Neural cell (in vitro differentiated cells): ENCODE measurements at regions not wholly inside any gene's neighbourhood (a gene's known extent, or its start where the extent isn't known, plus 50 kb on each side); places are given as distances from the start of the nearest gene placed in this dataset.
A peak's percentile ranks its signal among the peaks of the same experiment; 100 is the strongest.

Experiments used
- H2AFZ ChIP-seq: fragments of 200-600, 300-800 bp; sonication (generic), shearing (Covaris generic); 2 replicates; pipeline ENCODE4 v1.6.0; 2014; ENCODE audit warnings: low read depth, mild to moderate bottlenecking, antibody characterized with exemption, low read length, moderate library complexity
- H3F3A ChIP-seq: fragments of 200-600 bp; shearing (Covaris generic); 2 replicates; pipeline ENCODE4 v1.6.1; 2016; ENCODE audit warnings: mild to moderate bottlenecking, moderate library complexity, mixed read lengths, antibody characterized with exemption, low read length; ENCODE audit not compliant: insufficient read depth, poor library complexity, severe bottlenecking
- H3K27ac ChIP-seq: fragments of 200-600, 300-800 bp; sonication (generic), shearing (Covaris generic); 2 replicates; pipeline ENCODE4 v1.5.1; 2014; ENCODE audit warnings: mild to moderate bottlenecking, low read length, moderate library complexity
- H3K27me3 ChIP-seq: fragments of 300-800, 200-600 bp; sonication (generic), shearing (Covaris generic); 2 replicates; pipeline ENCODE4 v1.6.0; 2014; ENCODE audit warnings: mild to moderate bottlenecking, low read depth, low read length, moderate library complexity; ENCODE audit not compliant: insufficient read depth
- H3K36me3 ChIP-seq: fragments of 300-800, 200-600 bp; sonication (generic), shearing (Covaris generic); 2 replicates; pipeline ENCODE4 v1.5.1; 2014; ENCODE audit warnings: mild to moderate bottlenecking, antibody characterized with exemption, low read length, moderate library complexity; ENCODE audit not compliant: insufficient read depth
- H3K4me2 ChIP-seq: fragments of 300-800, 200-600 bp; sonication (generic), shearing (Covaris generic); 2 replicates; pipeline ENCODE4 v1.6.0; 2014; ENCODE audit warnings: mild to moderate bottlenecking, low read length
- H3K4me3 ChIP-seq: fragments of 300-800, 200-600 bp; sonication (generic), shearing (Covaris generic); 2 replicates; pipeline ENCODE4 v1.5.1; 2014; ENCODE audit warnings: mild to moderate bottlenecking, low read length, moderate library complexity
- H3K79me2 ChIP-seq: fragments of 200-600 bp; shearing (Covaris generic); replicated peaks from 2 replicates; pipeline ENCODE4 v1.6.0; 2014; ENCODE audit warnings: mild to moderate bottlenecking, low read length, moderate library complexity; ENCODE audit not compliant: insufficient read depth
- H3K9ac ChIP-seq: fragments of 300-800, 200-600 bp; sonication (generic), shearing (Covaris generic); 2 replicates; pipeline ENCODE4 v1.6.1; 2016; ENCODE audit warnings: mild to moderate bottlenecking, low read length, mixed read lengths
- H3K9me2 ChIP-seq: fragments of 200-600 bp; shearing (Covaris generic); 2 replicates; pipeline ENCODE4 v1.6.1; 2016; ENCODE audit warnings: mild to moderate bottlenecking, low read length, mixed read lengths; ENCODE audit not compliant: insufficient read depth
- H3K9me3 ChIP-seq: fragments of 200-600, 300-800 bp; sonication (generic), shearing (Covaris generic); 2 replicates; pipeline ENCODE4 v1.6.1; 2016; ENCODE audit warnings: mild to moderate bottlenecking, mixed run types, low read length, moderate library complexity, mixed read lengths
- H4K20me1 ChIP-seq: fragments of 200-600 bp; shearing (Covaris generic); 2 replicates; pipeline ENCODE4 v1.6.1; 2016; ENCODE audit warnings: mild to moderate bottlenecking, mixed run types; ENCODE audit not compliant: insufficient read depth
- CTCF ChIP-seq: fragments of 450-650 bp; IDR thresholded peaks from 2 replicates; pipeline ENCODE4 v1.5.1; 2014; ENCODE audit warnings: antibody characterized with exemption, mild to moderate bottlenecking, moderate library complexity; ENCODE audit not compliant: poor library complexity, severe bottlenecking
- EP300 ChIP-seq: fragments of 450-650 bp; conservative IDR thresholded peaks from 2 replicates; pipeline ENCODE4 v1.6.1; 2014; ENCODE audit warnings: antibody characterized with exemption, mild to moderate bottlenecking, moderate library complexity; ENCODE audit not compliant: poor library complexity, severe bottlenecking
- EZH2 ChIP-seq: fragments of 200-600, 300-800 bp; shearing (Covaris generic), sonication (generic); IDR thresholded peaks from 2 replicates; pipeline ENCODE4 v1.6.1; 2014; ENCODE audit warnings: antibody characterized with exemption, low read length, borderline replicate concordance, mild to moderate bottlenecking; ENCODE audit not compliant: insufficient read depth, poor library complexity, severe bottlenecking
- MXI1 ChIP-seq: fragments of 450-650 bp; conservative IDR thresholded peaks from 2 replicates; pipeline ENCODE4 v1.6.1; 2014; ENCODE audit warnings: antibody characterized with exemption, mild to moderate bottlenecking; ENCODE audit not compliant: poor library complexity, severe bottlenecking
- POLR2AphosphoS5 ChIP-seq: IDR thresholded peaks from 2 replicates; pipeline ENCODE4 v1.6.1; 2012
- RAD21 ChIP-seq: fragments of 450-650 bp; conservative IDR thresholded peaks from 2 replicates; pipeline ENCODE4 v1.6.1; 2014; ENCODE audit warnings: antibody characterized with exemption, mild to moderate bottlenecking, moderate library complexity
- REST ChIP-seq: IDR thresholded peaks from 2 replicates; pipeline ENCODE4 v1.6.1; 2012; ENCODE audit warnings: borderline replicate concordance
- SMC3 ChIP-seq: fragments of 450-650 bp; conservative IDR thresholded peaks from 2 replicates; pipeline ENCODE4 v1.6.1; 2014; ENCODE audit warnings: antibody characterized with exemption, mild to moderate bottlenecking, moderate library complexity; ENCODE audit not compliant: poor library complexity
- TAF1 ChIP-seq: IDR thresholded peaks from 2 replicates; pipeline ENCODE4 v1.6.1; 2012; ENCODE audit warnings: low read depth

GRCh38 chr2:14773696-14774095 lies 141.2 kb downstream of the LRATD1 start:
- H3K4me2 ChIP-seq, result no peak overlapping the region
- TF ChIP-seq POLR2AphosphoS5 (no peak), CTCF (no peak), REST (no peak), EZH2 (no peak), MXI1 (no peak), TAF1 (no peak), SMC3 (no peak), RAD21 (no peak), EP300 (no peak)
- H3K9ac ChIP-seq, result no peak overlapping the region
- H3K9me3 ChIP-seq, result no peaks in the 10 kb centered on the region
- no peaks in the 10 kb centered on the region for H3K79me2 ChIP-seq
- no peak overlapping the region for H2AFZ ChIP-seq
- H3K4me3 ChIP-seq, result no peak overlapping the region
- peak overlapping the region; percentile 35 for H3K27ac ChIP-seq
- H3K9me2 ChIP-seq, result no peaks in the 10 kb centered on the region
- H3K27me3 ChIP-seq, result no peaks in the 10 kb centered on the region
- peaks cover 8% of the 10 kb centered on the region for H3F3A ChIP-seq
- no peaks in the 10 kb centered on the region for H3K36me3 ChIP-seq
- no peaks in the 10 kb centered on the region for H4K20me1 ChIP-seq

- no peaks in the 10 kb centered on the region for H3K9me2 ChIP-seq
- H3K36me3 ChIP-seq, result no peaks in the 10 kb centered on the region
- no peaks in the 10 kb centered on the region for H3K79me2 ChIP-seq
- H3K9me3 ChIP-seq, result no peaks in the 10 kb centered on the region
- peak; percentile 82 for TF ChIP-seq EP300
- peak; percentile 94 for TF ChIP-seq REST
- no peak for TF ChIP-seq CTCF
- H3K27ac ChIP-seq, result peak overlapping the region; percentile 35
- H3K9ac ChIP-seq, result no peak overlapping the region
- no peaks in the 10 kb centered on the region for H4K20me1 ChIP-seq
- H3K4me2 ChIP-seq, result no peak overlapping the region
- H3F3A ChIP-seq, result peaks cover 8% of the 10 kb centered on the region
- H3K27me3 ChIP-seq, result no peaks in the 10 kb centered on the region
- H3K4me3 ChIP-seq, result peak overlapping the region; percentile 9
- no peak overlapping the region for H2AFZ ChIP-seq
These were observed 142.0 kb downstream of the LRATD1 start for GRCh38 chr2:14774436-14774968.
